Smooth muscle cell (in vitro differentiated cells): ENCODE measurements at regions not wholly inside any gene's neighbourhood (a gene's known extent, or its start where the extent isn't known, plus 50 kb on each side); places are given as distances from the start of the nearest gene placed in this dataset.

Experiments
- DNase-seq: peaks from one replicate; lab custom pipeline; 2025; ENCODE audit not compliant: unreplicated experiment; lab: John Stamatoyannopoulos, UW
- H2AFZ ChIP-seq: fragments of 200-600 bp; sonication (generic); 2 replicates; pipeline ENCODE4 v1.6.0; 2016; ENCODE audit warnings: antibody characterized with exemption, low read depth, mild to moderate bottlenecking
- H3F3A ChIP-seq: fragments of 200-600 bp; sonication (generic); 2 replicates; pipeline ENCODE4 v1.6.0; 2017; ENCODE audit warnings: antibody characterized with exemption, low read depth
- H3K27ac ChIP-seq: fragments of 200-600 bp; sonication (generic); 2 replicates; pipeline ENCODE4 v1.5.1; 2016; ENCODE audit warnings: low read depth, mild to moderate bottlenecking
- H3K27me3 ChIP-seq: fragments of 200-600 bp; sonication (generic); 2 replicates; pipeline ENCODE4 v1.6.1; 2016; ENCODE audit warnings: low read depth, mild to moderate bottlenecking
- H3K36me3 ChIP-seq: fragments of 200-600 bp; sonication (generic); 2 replicates; pipeline ENCODE4 v1.5.1; 2016; ENCODE audit warnings: low read depth
- H3K4me1 ChIP-seq: fragments of 200-600 bp; sonication (generic); 2 replicates; pipeline ENCODE4 v1.5.1; 2016; ENCODE audit warnings: low read depth
- H3K4me2 ChIP-seq: fragments of 200-600 bp; sonication (generic); 2 replicates; pipeline ENCODE4 v1.6.0; 2016; ENCODE audit warnings: mild to moderate bottlenecking
- H3K4me3 ChIP-seq: fragments of 200-600 bp; sonication (generic); 2 replicates; pipeline ENCODE4 v1.5.1; 2016; ENCODE audit warnings: mild to moderate bottlenecking
- H3K79me2 ChIP-seq: fragments of 200-600 bp; sonication (generic); 2 replicates; pipeline ENCODE4 v1.6.0; 2016; ENCODE audit warnings: low read depth, mild to moderate bottlenecking
- H3K9ac ChIP-seq: fragments of 200-600 bp; sonication (generic); 2 replicates; pipeline ENCODE4 v1.6.0; 2016; ENCODE audit warnings: low read depth
- H3K9me3 ChIP-seq: fragments of 200-600 bp; sonication (generic); replicated peaks from 2 replicates; pipeline ENCODE4 v1.5.1; 2016; ENCODE audit warnings: low read depth
- H4K20me1 ChIP-seq: fragments of 200-600 bp; sonication (generic); 2 replicates; pipeline ENCODE4 v1.6.0; 2016; ENCODE audit warnings: low read depth
- CTCF ChIP-seq: fragments of 200-600 bp; sonication (generic); IDR thresholded peaks from 2 replicates; pipeline ENCODE4 v1.5.1; 2017; ENCODE audit warnings: borderline replicate concordance, mild to moderate bottlenecking, antibody characterized with exemption; ENCODE audit not compliant: insufficient read depth, poor library complexity, severe bottlenecking
- WGBS: methylation state at CpG from one replicate; pipeline ENCODE4 v1.1.7; 2016; ENCODE audit warnings: low lambda C conversion rate; 5-methylcytosine and 5-hydroxymethylcytosine counted together

GRCh38 chr7:22025075-22025474 lies 79.4 kb upstream of the CDCA7L start:
- Histone ChIP-seq H3K79me2 (no peaks in the 10 kb centered on the region), H3K27me3 (peaks cover 4% of the 10 kb centered on the region), H3K4me3 (no peak overlapping the region), H3K4me2 (no peak overlapping the region), H3K9me3 (no peaks in the 10 kb centered on the region), H3F3A (no peaks in the 10 kb centered on the region), H3K27ac (no peak overlapping the region), H2AFZ (no peak overlapping the region), H3K36me3 (no peaks in the 10 kb centered on the region), H4K20me1 (no peaks in the 10 kb centered on the region), H3K9ac (no peak overlapping the region), H3K4me1 (no peaks in the 10 kb centered on the region)
- no peak for DNase-seq
- WGBS: 95% methylated on average over 2 of the region's 2 CpGs
- no peak for TF ChIP-seq CTCF

GRCh38 chr7:22019931-22020330 lies 74.2 kb upstream of the CDCA7L start:
- H3K79me2 ChIP-seq: no peaks in the 10 kb centered on the region
- TF ChIP-seq CTCF: no peak
- H4K20me1 ChIP-seq: no peaks in the 10 kb centered on the region
- no peaks in the 10 kb centered on the region for H3K36me3 ChIP-seq
- no peak overlapping the region for H3K4me2 ChIP-seq
- no peaks in the 10 kb centered on the region for H3F3A ChIP-seq
- no peaks in the 10 kb centered on the region for H3K4me1 ChIP-seq
- DNase-seq: no peak
- no peak overlapping the region for H3K4me3 ChIP-seq
- no peak overlapping the region for H3K27ac ChIP-seq
- 93% methylated on average over 3 of the region's 3 CpGs for WGBS
- H3K27me3 ChIP-seq: peaks cover 4% of the 10 kb centered on the region
- no peaks in the 10 kb centered on the region for H3K9me3 ChIP-seq
- H3K9ac ChIP-seq: no peak overlapping the region
- no peak overlapping the region for H2AFZ ChIP-seq

- no peaks in the 10 kb centered on the region for H3K79me2 ChIP-seq
- no peak overlapping the region for H3K4me3 ChIP-seq
- H2AFZ ChIP-seq: no peak overlapping the region
- no peaks in the 10 kb centered on the region for H3F3A ChIP-seq
- H3K9me3 ChIP-seq: no peaks in the 10 kb centered on the region
- TF ChIP-seq CTCF: no peak
- H4K20me1 ChIP-seq: no peaks in the 10 kb centered on the region
- WGBS: 82% methylated on average over 5 of the region's 5 CpGs
- H3K27ac ChIP-seq: no peak overlapping the region
- H3K36me3 ChIP-seq: no peaks in the 10 kb centered on the region
- H3K9ac ChIP-seq: no peak overlapping the region
- no peak overlapping the region for H3K4me2 ChIP-seq
- H3K4me1 ChIP-seq: no peaks in the 10 kb centered on the region
- no peaks in the 10 kb centered on the region for H3K27me3 ChIP-seq
- DNase-seq: no peak
Measured at GRCh38 chr7:22016507-22016906, 70.8 kb upstream of the CDCA7L start.

- peaks cover 7% of the 10 kb centered on the region for H3K27me3 ChIP-seq
- no peaks in the 10 kb centered on the region for H3K36me3 ChIP-seq
- DNase-seq: no peak
- H3K4me1 ChIP-seq: no peaks in the 10 kb centered on the region
- no peak overlapping the region for H2AFZ ChIP-seq
- WGBS: 91% methylated on average over 4 of the region's 4 CpGs
- no peak overlapping the region for H3K27ac ChIP-seq
- no peaks in the 10 kb centered on the region for H4K20me1 ChIP-seq
- no peaks in the 10 kb centered on the region for H3K9me3 ChIP-seq
- H3F3A ChIP-seq: no peaks in the 10 kb centered on the region
- no peak overlapping the region for H3K4me2 ChIP-seq
- no peaks in the 10 kb centered on the region for H3K79me2 ChIP-seq
- H3K4me3 ChIP-seq: no peak overlapping the region
- no peak for TF ChIP-seq CTCF
- no peak overlapping the region for H3K9ac ChIP-seq
Measured at GRCh38 chr7:22013711-22014110, 68.0 kb upstream of the CDCA7L start.
